H1 (cell line): ENCODE measurements at regions not wholly inside any gene's neighbourhood (a gene's known extent, or its start where the extent isn't known, plus 50 kb on each side); places are given as distances from the start of the nearest gene placed in this dataset.

ENCODE experiments used
- CTCF ChIP-seq, 3 experiments: IDR thresholded peaks; 1 replicate in 2 of 3; 2 replicates in 1 of 3; pipeline versions ENCODE4 v1.5.1 to v1.6.1; 2011; ENCODE audit warnings: low read length in 3 of 3, mild to moderate bottlenecking in 3 of 3, inconsistent platforms in 2 of 3, low read depth in 1 of 3, moderate library complexity in 1 of 3; ENCODE audit not compliant: insufficient read depth in 1 of 3; ENCODE audit errors: control extremely low read depth in 1 of 3
- EZH2 ChIP-seq: fragments of 200-600 bp; sonication (generic); IDR thresholded peaks from 2 replicates; pipeline ENCODE4 v1.7.1; 2012; ENCODE audit warnings: low read depth, mild to moderate bottlenecking, moderate library complexity, low read length, inconsistent platforms; ENCODE audit not compliant: severe bottlenecking
- GABPA ChIP-seq: IDR thresholded peaks from 2 replicates; pipeline ENCODE4 v1.6.1; 2011; ENCODE audit warnings: mild to moderate bottlenecking, low read length, moderate library complexity, borderline replicate concordance; ENCODE audit not compliant: insufficient read depth
- PHF8 ChIP-seq: fragments of 200-600 bp; sonication (generic); conservative IDR thresholded peaks from 2 replicates; pipeline ENCODE4 v1.7.1; 2012; ENCODE audit warnings: low read depth, mild to moderate bottlenecking, inconsistent platforms, low read length, moderate library complexity
- POLR2AphosphoS5 ChIP-seq: IDR thresholded peaks from 2 replicates; pipeline ENCODE4 v1.6.1; 2011; ENCODE audit warnings: low read depth, low read length
- TEAD4 ChIP-seq: IDR thresholded peaks from 2 replicates; pipeline ENCODE4 v1.6.1; 2012; ENCODE audit warnings: low read depth, low read length, inconsistent platforms, mixed read lengths

DNA sequence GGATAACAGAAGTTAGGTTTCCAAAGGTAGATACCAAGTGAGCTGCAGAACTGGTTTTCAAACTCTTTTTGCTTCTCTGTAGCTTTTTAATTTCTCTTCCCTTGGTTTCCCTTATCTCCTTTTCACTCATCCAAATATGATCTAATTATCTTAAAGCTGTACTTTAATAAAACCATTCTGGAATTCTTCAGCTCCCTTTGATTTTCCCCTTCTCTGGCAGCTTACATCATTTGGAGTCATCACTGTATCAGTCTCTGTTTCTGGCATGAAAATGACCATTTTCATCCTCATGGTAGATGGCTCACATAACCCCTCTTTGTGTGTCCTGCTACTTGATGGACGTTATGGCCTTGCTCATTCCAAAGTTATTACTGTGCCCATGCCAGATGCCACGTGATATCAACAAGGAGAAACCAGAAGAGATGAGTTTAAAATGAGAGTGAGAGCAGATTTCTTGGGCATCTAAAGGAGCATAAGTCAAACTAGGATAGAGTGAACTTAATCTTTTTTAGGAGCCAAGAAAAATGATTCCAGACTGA is 620.2 kb downstream of the QKI start:
- TF ChIP-seq CTCF (IDR thresholded peaks at IDR 0.05; ENCODE audit: control extremely low read depth in 1 of 3, insufficient read depth in 1 of 3, low read depth in 1 of 3, low read length in 3 of 3): no peak
- no peak for TF ChIP-seq TEAD4
- no peak for TF ChIP-seq PHF8
- TF ChIP-seq GABPA: no peak
- no peak for TF ChIP-seq POLR2AphosphoS5
- TF ChIP-seq EZH2: no peak
